ENCODE measurements at regions not wholly inside any gene's neighbourhood (a gene's known extent, or its start where the extent isn't known, plus 50 kb on each side); places are given as distances from the start of the nearest gene placed in this dataset.

GRCh38 chr17:22503322-22503899 is 811.1 kb downstream of the KCNJ18 start:
- no peak overlapping the region for H3K27ac ChIP-seq (ENCODE audit: low read depth in 1 of 2, low read length in 1 of 2)
- no peak overlapping the region for H3K9ac ChIP-seq (ENCODE audit: insufficient read depth in 1 of 2, low read length in 2 of 2)
- peaks cover 0 to 24% (median 7%) of the 10 kb centered on the region in 4 donors for H3K9me3 ChIP-seq (ENCODE audit: control insufficient read depth in 4 of 4, insufficient read depth in 3 of 4, low read length in 3 of 4)
- DNase-seq (no peak), ATAC-seq (ENCODE audit: insufficient read depth, low FRiP score) (no peak)
- TF ChIP-seq CTCF (IDR thresholded peaks at IDR 0.05; ENCODE audit: control extremely low read depth, extremely low read depth), result no peak
- no peaks in the 10 kb centered on the region for H3K36me3 ChIP-seq (ENCODE audit: control insufficient read depth in 4 of 4, insufficient read depth in 4 of 4, low read length in 4 of 4)
- H3K4me3 ChIP-seq, result no peak overlapping the region
- WGBS, 2 donors, result 75 to 80% methylated on average over 5 of the region's 5 CpGs
- H3K4me1 ChIP-seq (ENCODE audit: control insufficient read depth in 5 of 5, insufficient read depth in 5 of 5, low read length in 5 of 5), result no peaks in the 10 kb centered on the region
- no peaks in the 10 kb centered on the region for H3K27me3 ChIP-seq (ENCODE audit: control insufficient read depth in 3 of 3, insufficient read depth in 3 of 3, low read length in 2 of 3)

- H3K9ac ChIP-seq (ENCODE audit: insufficient read depth in 1 of 2, low read length in 2 of 2), result no peak overlapping the region
- no peaks in the 10 kb centered on the region for H3K4me1 ChIP-seq (ENCODE audit: control insufficient read depth in 5 of 5, insufficient read depth in 5 of 5, low read length in 5 of 5)
- no peak for TF ChIP-seq CTCF (IDR thresholded peaks at IDR 0.05; ENCODE audit: control extremely low read depth, extremely low read depth)
- no peak overlapping the region for H3K4me3 ChIP-seq
- no peak overlapping the region for H3K27ac ChIP-seq (ENCODE audit: low read depth in 1 of 2, low read length in 1 of 2)
- WGBS, 2 donors, result 84 to 88% methylated on average over 10 of the region's 10 CpGs
- H3K9me3 ChIP-seq (ENCODE audit: control insufficient read depth in 4 of 4, insufficient read depth in 3 of 4, low read length in 3 of 4), result peaks cover 0 to 26% (median 8%) of the 10 kb centered on the region in 4 donors
- DNase-seq (no peak), ATAC-seq (ENCODE audit: insufficient read depth, low FRiP score) (no peak)
- H3K27me3 ChIP-seq (ENCODE audit: control insufficient read depth in 3 of 3, insufficient read depth in 3 of 3, low read length in 2 of 3), result no peaks in the 10 kb centered on the region
- H3K36me3 ChIP-seq (ENCODE audit: control insufficient read depth in 4 of 4, insufficient read depth in 4 of 4, low read length in 4 of 4), result no peaks in the 10 kb centered on the region
Observed at GRCh38 chr17:22505660-22506059, 813.3 kb downstream of the KCNJ18 start.

- Histone ChIP-seq H3K4me1 (ENCODE audit: control insufficient read depth in 5 of 5, insufficient read depth in 5 of 5, low read length in 5 of 5) (no peaks in the 10 kb centered on the region), H3K27ac (ENCODE audit: low read depth in 1 of 2, low read length in 1 of 2) (no peak overlapping the region), H3K9me3 (ENCODE audit: control insufficient read depth in 4 of 4, insufficient read depth in 3 of 4, low read length in 3 of 4) (peaks cover 0 to 27% (median 9%) of the 10 kb centered on the region in 4 donors), H3K4me3 (no peak overlapping the region), H3K36me3 (ENCODE audit: control insufficient read depth in 4 of 4, insufficient read depth in 4 of 4, low read length in 4 of 4) (no peaks in the 10 kb centered on the region), H3K27me3 (ENCODE audit: control insufficient read depth in 3 of 3, insufficient read depth in 3 of 3, low read length in 2 of 3) (no peaks in the 10 kb centered on the region), H3K9ac (ENCODE audit: insufficient read depth in 1 of 2, low read length in 2 of 2) (no peak overlapping the region)
- ATAC-seq (ENCODE audit: insufficient read depth, low FRiP score) (no peak), DNase-seq (no peak)
- 82% methylated on average over 23 of the region's 23 CpGs for WGBS, 2 donors
- TF ChIP-seq CTCF (IDR thresholded peaks at IDR 0.05; ENCODE audit: control extremely low read depth, extremely low read depth), result no peak
Observed at GRCh38 chr17:22506231-22506630, 813.9 kb downstream of the KCNJ18 start.

GRCh38 chr17:22506861-22507260 is 814.5 kb downstream of the KCNJ18 start:
- H3K4me3 ChIP-seq, result no peak overlapping the region
- no peak overlapping the region for H3K9ac ChIP-seq (ENCODE audit: insufficient read depth in 1 of 2, low read length in 2 of 2)
- no peak overlapping the region for H3K27ac ChIP-seq (ENCODE audit: low read depth in 1 of 2, low read length in 1 of 2)
- 75 to 86% methylated on average over 7 of the region's 7 CpGs for WGBS, 2 donors
- DNase-seq (no peak), ATAC-seq (ENCODE audit: insufficient read depth, low FRiP score) (no peak)
- no peaks in the 10 kb centered on the region for H3K4me1 ChIP-seq (ENCODE audit: control insufficient read depth in 5 of 5, insufficient read depth in 5 of 5, low read length in 5 of 5)
- no peaks in the 10 kb centered on the region for H3K27me3 ChIP-seq (ENCODE audit: control insufficient read depth in 3 of 3, insufficient read depth in 3 of 3, low read length in 2 of 3)
- TF ChIP-seq CTCF (IDR thresholded peaks at IDR 0.05; ENCODE audit: control extremely low read depth, extremely low read depth), result no peak
- H3K9me3 ChIP-seq (ENCODE audit: control insufficient read depth in 4 of 4, insufficient read depth in 3 of 4, low read length in 3 of 4), result peaks cover 0 to 29% (median 9%) of the 10 kb centered on the region in 4 donors
- no peaks in the 10 kb centered on the region for H3K36me3 ChIP-seq (ENCODE audit: control insufficient read depth in 4 of 4, insufficient read depth in 4 of 4, low read length in 4 of 4)
